HCT116 (cell line): ENCODE measurements at regions not wholly inside any gene's neighbourhood (a gene's known extent, or its start where the extent isn't known, plus 50 kb on each side); places are given as distances from the start of the nearest gene placed in this dataset.

Source experiments
- ATAC-seq: fragments of 200-7000 bp; cut with Tn5 transposase; 2 replicates; pipeline ENCODE4 v1.9.1; 2020; ENCODE audit warnings: mild to moderate bottlenecking, moderate library complexity
- BruUV-seq: library from RNA; stranded (reverse); fragments of 400-500 nt; replicated peaks from 2 replicates; lab custom pipeline; 2021; lab: Mats Ljungman, UMichigan
- CTCF ChIA-PET: fragments of 300-600 bp; sonication (Branson Sonifier 250); formaldehyde crosslinking; loops from one replicate; lab custom pipeline; 2021; ENCODE audit warnings: antibody characterized with exemption; lab: Charles Lee
- POLR2A ChIA-PET: fragments of 300-600, 350-600 bp; sonication (Branson Sonifier 250); formaldehyde crosslinking; loops from one replicate; lab custom pipeline; 2021; ENCODE audit warnings: antibody characterized with exemption; lab: Charles Lee
- RAD21 ChIA-PET, 2 experiments: fragments of 300-600 bp; sonication (Branson Sonifier 250); formaldehyde crosslinking; loops; one replicate each; lab custom pipeline; 2023; ENCODE audit warnings: low total read pairs in 2 of 2; ENCODE audit not compliant: uncharacterized antibody in 2 of 2, unreplicated experiment in 2 of 2, low non-redundant PET in 1 of 2; lab: Charles Lee
- DNase-seq: peaks from one replicate; pipeline ENCODE4 v3.0.0-alpha.2; 2010; ENCODE audit warnings: low read depth, low spot score
- H2AFZ ChIP-seq: fragments of 200-600 bp; shearing (Covaris generic), sonication (generic); 2 replicates; pipeline ENCODE4 v1.6.1; 2017; ENCODE audit warnings: low read depth, mixed run types, mixed read lengths, antibody characterized with exemption, low read length; ENCODE audit not compliant: poor library complexity, severe bottlenecking
- H3K27ac ChIP-seq: 2 replicates; pipeline ENCODE4 v1.5.1; 2012; ENCODE audit warnings: low read depth, low read length
- H3K27me3 ChIP-seq: fragments of 200-600 bp; sonication (generic); 2 replicates; pipeline ENCODE4 v1.6.1; 2016; ENCODE audit warnings: mixed run types, low read length, mixed read lengths; ENCODE audit not compliant: insufficient read depth
- H3K36me3 ChIP-seq, 2 experiments: fragments of 200-500 bp in 1 of 2; fragments of 200-600 bp in 1 of 2; sonication (Bioruptor generic) in 1 of 2; sonication (generic) in 1 of 2; 2 replicates each; pipeline versions ENCODE4 v1.5.1 to v1.6.1; 2014 to 2016; ENCODE audit warnings: low read length in 2 of 2, inconsistent platforms in 1 of 2, mixed read lengths in 1 of 2, mixed run types in 1 of 2; ENCODE audit not compliant: insufficient read depth in 2 of 2, control insufficient read depth in 1 of 2
- H3K4me1 ChIP-seq, 2 experiments: fragments of 200-600 bp in 1 of 2; sonication (generic) in 1 of 2; 2 replicates each; pipeline versions ENCODE4 v1.5.1 to v1.6.1; 2012 to 2017; ENCODE audit warnings: low read length in 2 of 2, inconsistent platforms in 1 of 2, mild to moderate bottlenecking in 1 of 2, mixed read lengths in 1 of 2, mixed run types in 1 of 2, moderate library complexity in 1 of 2; ENCODE audit not compliant: insufficient read depth in 2 of 2, control insufficient read depth in 1 of 2
- H3K4me2 ChIP-seq: fragments of 200-600 bp; sonication (generic); 2 replicates; pipeline ENCODE4 v1.6.1; 2017; ENCODE audit warnings: mixed run types, low read length, mixed read lengths
- H3K4me3 ChIP-seq, 2 experiments: fragments of 200-600 bp in 1 of 2; sonication (generic) in 1 of 2; replicated peaks in 1 of 2; 2 replicates each; pipeline ENCODE4 v1.5.1; 2011 to 2016; ENCODE audit warnings: low read length in 2 of 2, control low read depth in 1 of 2, low read depth in 1 of 2, mild to moderate bottlenecking in 1 of 2, mixed read lengths in 1 of 2, mixed run types in 1 of 2
- H3K79me2 ChIP-seq: fragments of 200-600 bp; sonication (generic); 2 replicates; pipeline ENCODE4 v1.6.1; 2017; ENCODE audit warnings: mild to moderate bottlenecking, mixed run types, low read length, moderate library complexity, mixed read lengths; ENCODE audit not compliant: insufficient read depth
- H3K9ac ChIP-seq: fragments of 200-600 bp; sonication (generic); 2 replicates; pipeline ENCODE4 v1.6.1; 2016; ENCODE audit warnings: low read length, mixed read lengths
- H3K9me2 ChIP-seq: fragments of 200-600 bp; sonication (generic), shearing (Covaris generic); 2 replicates; pipeline ENCODE4 v1.6.1; 2017; ENCODE audit warnings: mixed run types, mild to moderate bottlenecking, moderate library complexity; ENCODE audit not compliant: insufficient read depth
- H3K9me3 ChIP-seq, 2 experiments: fragments of 200-500 bp in 1 of 2; fragments of 200-600 bp in 1 of 2; sonication (Bioruptor generic) in 1 of 2; sonication (generic) in 1 of 2; 2 replicates each; pipeline ENCODE4 v1.6.1; 2014 to 2017; ENCODE audit warnings: low read length in 2 of 2, mixed read lengths in 2 of 2, inconsistent platforms in 1 of 2, low read depth in 1 of 2, mild to moderate bottlenecking in 1 of 2, mixed run types in 1 of 2, moderate library complexity in 1 of 2; ENCODE audit not compliant: control insufficient read depth in 1 of 2, insufficient read depth in 1 of 2
- H4K20me1 ChIP-seq: fragments of 200-600 bp; sonication (generic), shearing (Covaris generic); 2 replicates; pipeline ENCODE4 v1.6.1; 2017; ENCODE audit warnings: mixed run types, mild to moderate bottlenecking, moderate library complexity; ENCODE audit not compliant: insufficient read depth
- ATF3 ChIP-seq: IDR thresholded peaks from 2 replicates; pipeline ENCODE4 v1.6.1; 2012
- CBX3 ChIP-seq: IDR thresholded peaks from 2 replicates; pipeline ENCODE4 v1.6.1; 2012; ENCODE audit warnings: low read depth
- CTCF ChIP-seq, 3 experiments: fragments of 200-600 bp in 1 of 3; sonication (generic) in 1 of 3; IDR thresholded peaks in 2 of 3; conservative IDR thresholded peaks in 1 of 3; 2 replicates each; pipeline ENCODE4 v1.5.1; 2012 to 2017; ENCODE audit warnings: low read depth in 2 of 3, low read length in 2 of 3, antibody characterized with exemption in 1 of 3, borderline replicate concordance in 1 of 3, control low read depth in 1 of 3, mild to moderate bottlenecking in 1 of 3, mixed read lengths in 1 of 3, mixed run types in 1 of 3, moderate library complexity in 1 of 3; ENCODE audit not compliant: insufficient read depth in 1 of 3
- EGR1 ChIP-seq: IDR thresholded peaks from 2 replicates; pipeline ENCODE4 v1.6.1; 2012; ENCODE audit warnings: low read depth
- RAD21 ChIP-seq: IDR thresholded peaks from 2 replicates; pipeline ENCODE4 v1.6.1; 2012; ENCODE audit warnings: low read depth, mild to moderate bottlenecking
- TCF7L2 ChIP-seq: IDR thresholded peaks from 2 replicates; pipeline ENCODE4 v1.7.0; 2011; ENCODE audit warnings: borderline replicate concordance, inconsistent platforms; ENCODE audit not compliant: insufficient read depth, insufficient read length; ENCODE audit errors: extremely low read depth
- ZNF274 ChIP-seq: fragments of 200-500 bp; sonication (Bioruptor generic); IDR thresholded peaks from 2 replicates; pipeline ENCODE4 v1.6.1; 2014; ENCODE audit warnings: mild to moderate bottlenecking, low read depth, low read length, inconsistent platforms
- intact Hi-C: fragments of 100-400 bp; cut with micrococcal nuclease; formaldehyde crosslinking; loops from 2 replicates; pipeline ENCODE4 v1.10.0; 2022

- RAD21 ChIA-PET = interaction anchor here in 1 of 2 experiments (0.9 kb wide), 1 partner anchor 341 kb away, joined by 3 read pairs; no protein-coding TSS in a partner anchor
- no peaks in the 10 kb centered on the region for H3K79me2 ChIP-seq
- no peaks in the 10 kb centered on the region for H4K20me1 ChIP-seq
- no peak overlapping the region for H3K4me3 ChIP-seq
- POLR2A ChIA-PET = no interaction called here
- no peaks in the 10 kb centered on the region for H3K4me1 ChIP-seq
- ATAC-seq (peak; percentile 79), DNase-seq (peak; percentile 12)
- no peak overlapping the region for H3K27ac ChIP-seq
- H3K9ac ChIP-seq = no peak overlapping the region
- no peaks in the 10 kb centered on the region for H3K9me2 ChIP-seq
- H2AFZ ChIP-seq = no peak overlapping the region
- intact Hi-C loops = loop anchor here (5.0 kb wide), 1 partner anchor 342 kb away; no protein-coding TSS in a partner anchor
- H3K4me2 ChIP-seq = no peak overlapping the region
- no peaks in the 10 kb centered on the region for H3K36me3 ChIP-seq
- no peaks in the 10 kb centered on the region for H3K27me3 ChIP-seq
- H3K9me3 ChIP-seq = no peaks in the 10 kb centered on the region
- peak; percentile 35 for TF ChIP-seq RAD21
- peak; percentile 27 to 54 (median 53); a peak in 5 of 6 replicates for TF ChIP-seq CTCF (IDR thresholded peaks at IDR 0.05 in 2 of 3, conservative IDR thresholded peaks at IDR 0.05 in 1 of 3; ENCODE audit: borderline replicate concordance in 1 of 3, insufficient read depth in 1 of 3, low read depth in 2 of 3, low read length in 2 of 3)
- TF ChIP-seq ZNF274 = no peak
- BruUV-seq = no TSS peak
- CTCF ChIA-PET = interaction anchor here (0.6 to 1.3 kb wide), 4 partner anchors 13 to 618 kb away, joined by 3 to 10 read pairs (median 4); no protein-coding TSS in a partner anchor
These were observed 125.6 kb downstream of the NXNL2 start for GRCh38 chr9:88660611-88661010.

- Histone ChIP-seq H3K9me2 (no peaks in the 10 kb centered on the region), H3K9ac (no peak overlapping the region), H3K27ac (no peak overlapping the region)
- TF ChIP-seq EGR1 (no peak), CBX3 (no peak), ATF3 (no peak), TCF7L2 (no peak), RAD21 (no peak; the same call in 1 of the 2 replicates)
- TF ChIP-seq, all 23 proteins: peak for 0
- ChIA-PET CTCF (no interaction called here), POLR2A (no interaction called here), RAD21 (no interaction called here)
- no peaks in the 10 kb centered on the region for H3K4me1 ChIP-seq
- no peak overlapping the region for H3K4me2 ChIP-seq
- BruUV-seq = no TSS peak
- intact Hi-C loops = loop anchor here (5.0 kb wide), 1 partner anchor 341 kb away; no protein-coding TSS in a partner anchor
- H3K27me3 ChIP-seq = 0 out of 2 replicates have a peak, but pooled peaks cover 4% of the 10 kb centered on the region
- no peak overlapping the region for H2AFZ ChIP-seq
- DNase-seq = no peak
- no peak for ATAC-seq
- no peak overlapping the region for H3K4me3 ChIP-seq
- H4K20me1 ChIP-seq = no peaks in the 10 kb centered on the region
- no peaks in the 10 kb centered on the region for H3K36me3 ChIP-seq
- H3K9me3 ChIP-seq = no peaks in the 10 kb centered on the region
- H3K79me2 ChIP-seq = no peaks in the 10 kb centered on the region
These were observed 126.8 kb downstream of the NXNL2 start for GRCh38 chr9:88661759-88662158.
